HEK293 (cell line): ENCODE measurements at regions not wholly inside any gene's neighbourhood (a gene's known extent, or its start where the extent isn't known, plus 50 kb on each side); places are given as distances from the start of the nearest gene placed in this dataset.

Experiments
- CTCF ChIA-PET: fragments of 350-600 bp; formaldehyde crosslinking; extraction: SDS; loops from one replicate; lab custom pipeline; 2021; ENCODE audit warnings: antibody characterized with exemption; lab: Yijun Ruan, JAX
- POLR2A ChIA-PET: fragments of 300-600 bp; formaldehyde crosslinking; extraction: SDS; loops from one replicate; lab custom pipeline; 2020; ENCODE audit warnings: antibody characterized with exemption, inconsistent platforms; lab: Yijun Ruan, JAX
- H3K27ac ChIP-seq: fragments of 200-500 bp; sonication (Bioruptor generic); 2 replicates; pipeline ENCODE4 v1.5.1; 2014; ENCODE audit warnings: low read depth, low read length, control low read depth, inconsistent platforms; ENCODE audit errors: extremely low read depth
- H3K36me3 ChIP-seq, 2 experiments: fragments of 200-500 bp in 1 of 2; sonication (Bioruptor generic) in 1 of 2; 1 replicate in 1 of 2; 2 replicates in 1 of 2; pipeline ENCODE4 v1.5.1; 2014 to 2017; ENCODE audit warnings: inconsistent platforms in 2 of 2, low read length in 2 of 2; ENCODE audit not compliant: control insufficient read depth in 2 of 2, insufficient read depth in 1 of 2
- H3K4me1 ChIP-seq: fragments of 200-500 bp; sonication (Bioruptor generic); 2 replicates; pipeline ENCODE4 v1.5.1; 2014; ENCODE audit warnings: mild to moderate bottlenecking, low read length, inconsistent platforms; ENCODE audit not compliant: control insufficient read depth, insufficient read depth
- H3K4me3 ChIP-seq: 2 replicates; pipeline ENCODE4 v1.5.1; 2011; ENCODE audit warnings: low read depth, mild to moderate bottlenecking, control low read depth, low read length, moderate library complexity
- H3K9me3 ChIP-seq: fragments of 200-500 bp; sonication (Bioruptor generic); 2 replicates; pipeline ENCODE4 v1.5.1; 2014; ENCODE audit warnings: low read depth, low read length, inconsistent platforms; ENCODE audit not compliant: control insufficient read depth, insufficient read depth
- BCL11B ChIP-seq: fragments of 450-650 bp; formaldehyde crosslinking; IDR thresholded peaks from 2 replicates; pipeline ENCODE4 v1.5.1; 2016; ENCODE audit warnings: low read depth, missing biosample characterization, missing genetic modification characterization
- EGR2 ChIP-seq: fragments of 450-650 bp; formaldehyde crosslinking; IDR thresholded peaks from 2 replicates; pipeline ENCODE4 v1.5.1; 2016; ENCODE audit warnings: low read depth, missing biosample characterization, missing genetic modification characterization
- HOXC10 ChIP-seq: sonication (generic); formaldehyde crosslinking; IDR thresholded peaks from 2 replicates; pipeline ENCODE4 v1.8.1; 2023; ENCODE audit warnings: mild to moderate bottlenecking, missing genetic modification reagents
- KLF8 ChIP-seq: fragments of 450-650 bp; formaldehyde crosslinking; IDR thresholded peaks from 2 replicates; pipeline ENCODE4 v1.5.1; 2016; ENCODE audit warnings: missing biosample characterization, missing genetic modification characterization
- SP3 ChIP-seq: fragments of 450-650 bp; formaldehyde crosslinking; IDR thresholded peaks from 2 replicates; pipeline ENCODE4 v1.5.1; 2016; ENCODE audit warnings: missing biosample characterization, missing genetic modification characterization
- ZFHX2 ChIP-seq: fragments of 450-650 bp; formaldehyde crosslinking; conservative IDR thresholded peaks from 2 replicates; pipeline ENCODE4 v1.5.1; 2016; ENCODE audit warnings: missing biosample characterization, missing genetic modification characterization
- ZFP37 ChIP-seq: fragments of 450-650 bp; formaldehyde crosslinking; IDR thresholded peaks from 2 replicates; pipeline ENCODE4 v1.5.1; 2016; ENCODE audit warnings: missing biosample characterization, missing genetic modification characterization
- ZNF10 ChIP-seq: fragments of 450-650 bp; formaldehyde crosslinking; IDR thresholded peaks from 2 replicates; pipeline ENCODE4 v1.5.1; 2017; ENCODE audit warnings: missing biosample characterization, missing genetic modification characterization
- ZNF214 ChIP-seq: fragments of 450-650 bp; formaldehyde crosslinking; IDR thresholded peaks from 2 replicates; pipeline ENCODE4 v1.5.1; 2017; ENCODE audit warnings: missing biosample characterization, mild to moderate bottlenecking, missing genetic modification characterization, borderline replicate concordance
- ZNF221 ChIP-seq: fragments of 450-650 bp; formaldehyde crosslinking; IDR thresholded peaks from 2 replicates; pipeline ENCODE4 v1.5.1; 2017; ENCODE audit warnings: missing biosample characterization, missing genetic modification characterization, borderline replicate concordance
- ZNF23 ChIP-seq: fragments of 450-650 bp; formaldehyde crosslinking; IDR thresholded peaks from 2 replicates; pipeline ENCODE4 v1.5.1; 2016; ENCODE audit warnings: missing biosample characterization, missing genetic modification characterization, borderline replicate concordance
- ZNF248 ChIP-seq: fragments of 450-650 bp; formaldehyde crosslinking; IDR thresholded peaks from 2 replicates; pipeline ENCODE4 v1.5.1; 2017; ENCODE audit warnings: missing biosample characterization, missing genetic modification characterization
- ZNF302 ChIP-seq: fragments of 450-650 bp; formaldehyde crosslinking; IDR thresholded peaks from 2 replicates; pipeline ENCODE4 v1.5.1; 2016; ENCODE audit warnings: missing biosample characterization, missing genetic modification characterization, low read depth
- ZNF335 ChIP-seq: fragments of 450-650 bp; formaldehyde crosslinking; conservative IDR thresholded peaks from 2 replicates; pipeline ENCODE4 v1.5.1; 2016; ENCODE audit warnings: missing biosample characterization, missing genetic modification characterization
- ZNF37A ChIP-seq: fragments of 450-650 bp; IDR thresholded peaks from 2 replicates; pipeline ENCODE4 v1.5.1; 2018; ENCODE audit warnings: missing biosample characterization, missing genetic modification characterization
- ZNF416 ChIP-seq: fragments of 450-650 bp; formaldehyde crosslinking; IDR thresholded peaks from 2 replicates; pipeline ENCODE4 v1.5.1; 2016; ENCODE audit warnings: missing biosample characterization, missing genetic modification characterization
- ZNF664 ChIP-seq: fragments of 450-650 bp; formaldehyde crosslinking; IDR thresholded peaks from 2 replicates; pipeline ENCODE4 v1.5.1; 2016; ENCODE audit warnings: missing biosample characterization, missing genetic modification characterization
- ZNF677 ChIP-seq: fragments of 450-650 bp; IDR thresholded peaks from 2 replicates; pipeline ENCODE4 v1.5.0; 2018; ENCODE audit warnings: missing biosample characterization, mild to moderate bottlenecking, missing genetic modification characterization, moderate library complexity
- ZNF785 ChIP-seq: fragments of 450-650 bp; formaldehyde crosslinking; IDR thresholded peaks from 2 replicates; pipeline ENCODE4 v1.5.1; 2016; ENCODE audit warnings: missing biosample characterization, missing genetic modification characterization
- ZSCAN30 ChIP-seq: fragments of 450-650 bp; IDR thresholded peaks from 2 replicates; pipeline ENCODE4 v1.5.1; 2018; ENCODE audit warnings: missing biosample characterization, mild to moderate bottlenecking, missing genetic modification characterization, moderate library complexity
- TF ChIP-seq, protein P1 (sequence below): IDR thresholded peaks from 2 replicates; pipeline ENCODE4 v1.6.1; 2011; ENCODE audit warnings: mild to moderate bottlenecking, low read depth, low read length, borderline replicate concordance
- TF ChIP-seq, protein P2 (sequence below): fragments of 450-650 bp; formaldehyde crosslinking; IDR thresholded peaks from 2 replicates; pipeline ENCODE4 v1.5.1; 2016; ENCODE audit warnings: missing biosample characterization, missing genetic modification characterization, low read depth
- TF ChIP-seq, protein P3 (sequence below): fragments of 450-650 bp; formaldehyde crosslinking; IDR thresholded peaks from 2 replicates; pipeline ENCODE4 v1.5.0; 2017; ENCODE audit warnings: missing biosample characterization, missing genetic modification characterization, borderline replicate concordance

DNA sequence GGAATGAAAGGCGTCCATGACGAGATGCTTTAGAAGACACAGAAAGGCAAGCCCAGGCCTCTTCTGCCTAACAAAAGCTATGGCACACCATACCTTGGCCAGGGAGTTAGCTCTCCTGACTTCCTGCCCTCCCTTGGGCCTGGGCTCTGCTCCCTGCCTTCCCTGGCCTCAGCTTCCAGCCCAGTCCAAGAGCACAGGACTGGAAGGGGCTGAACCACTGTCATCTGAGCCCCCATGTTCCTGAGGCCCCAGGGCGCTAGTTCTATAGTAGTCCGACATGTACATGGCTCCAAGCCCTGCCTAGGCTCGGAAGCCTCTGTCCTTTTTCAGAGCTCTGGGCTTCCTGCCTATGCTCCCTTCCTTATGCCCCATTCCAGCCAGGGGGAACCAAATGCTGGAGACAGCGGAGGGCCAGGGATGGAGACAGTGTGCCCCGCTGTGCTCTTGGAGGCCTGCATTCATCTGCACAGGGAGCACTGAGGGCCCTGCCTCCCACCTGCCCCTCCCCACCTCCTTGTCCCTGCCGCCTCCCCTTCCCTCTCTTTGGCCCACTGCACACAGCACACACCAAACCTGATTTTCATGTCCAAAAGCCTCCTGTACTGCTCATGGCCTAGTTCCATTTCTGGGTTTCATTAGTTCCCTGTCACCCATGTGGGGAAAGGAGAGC is 240.1 kb downstream of the RHOU start:
- ChIA-PET CTCF (interaction anchor here (0.6 kb wide), 1 partner anchor 193 kb away, joined by 3 read pairs; no protein-coding TSS in a partner anchor), POLR2A (interaction anchor here (0.7 kb wide), 1 partner anchor 11 kb away, joined by 3 read pairs; no protein-coding TSS in a partner anchor)
- Histone ChIP-seq H3K4me1 (no peaks in the 10 kb centered on the region), H3K9me3 (no peaks in the 10 kb centered on the region), H3K27ac (no peak overlapping the region), H3K36me3 (no peaks in the 10 kb centered on the region), H3K4me3 (no peak overlapping the region)
- TF ChIP-seq ZNF664 (tag by site-specific recombination) = no peak

DNA sequence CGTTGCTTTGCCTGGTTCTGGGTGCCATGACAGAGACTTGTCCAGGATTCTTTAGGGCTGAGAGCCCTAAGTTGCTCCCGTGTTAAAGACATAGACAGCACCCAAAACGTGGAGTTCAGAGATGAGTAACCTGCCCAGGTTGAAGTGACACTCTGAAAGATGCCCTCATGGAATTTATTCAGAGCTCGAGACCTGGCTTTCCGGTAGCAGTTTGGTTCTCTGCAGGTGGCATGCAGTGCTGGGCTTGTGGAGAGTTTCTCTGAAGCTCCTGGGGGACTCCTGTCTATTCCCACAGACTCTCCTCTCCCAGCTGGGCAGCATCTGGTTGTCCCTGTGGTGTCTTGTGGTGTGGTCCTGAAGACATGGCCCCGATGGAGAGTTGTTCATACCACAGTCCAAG is 241.0 kb downstream of the RHOU start:
- TF ChIP-seq ZNF37A (tag by site-specific recombination) = no peak
- TF ChIP-seq, protein P1, sequence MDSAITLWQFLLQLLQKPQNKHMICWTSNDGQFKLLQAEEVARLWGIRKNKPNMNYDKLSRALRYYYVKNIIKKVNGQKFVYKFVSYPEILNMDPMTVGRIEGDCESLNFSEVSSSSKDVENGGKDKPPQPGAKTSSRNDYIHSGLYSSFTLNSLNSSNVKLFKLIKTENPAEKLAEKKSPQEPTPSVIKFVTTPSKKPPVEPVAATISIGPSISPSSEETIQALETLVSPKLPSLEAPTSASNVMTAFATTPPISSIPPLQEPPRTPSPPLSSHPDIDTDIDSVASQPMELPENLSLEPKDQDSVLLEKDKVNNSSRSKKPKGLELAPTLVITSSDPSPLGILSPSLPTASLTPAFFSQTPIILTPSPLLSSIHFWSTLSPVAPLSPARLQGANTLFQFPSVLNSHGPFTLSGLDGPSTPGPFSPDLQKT = no peak
- TF ChIP-seq, protein P2, sequence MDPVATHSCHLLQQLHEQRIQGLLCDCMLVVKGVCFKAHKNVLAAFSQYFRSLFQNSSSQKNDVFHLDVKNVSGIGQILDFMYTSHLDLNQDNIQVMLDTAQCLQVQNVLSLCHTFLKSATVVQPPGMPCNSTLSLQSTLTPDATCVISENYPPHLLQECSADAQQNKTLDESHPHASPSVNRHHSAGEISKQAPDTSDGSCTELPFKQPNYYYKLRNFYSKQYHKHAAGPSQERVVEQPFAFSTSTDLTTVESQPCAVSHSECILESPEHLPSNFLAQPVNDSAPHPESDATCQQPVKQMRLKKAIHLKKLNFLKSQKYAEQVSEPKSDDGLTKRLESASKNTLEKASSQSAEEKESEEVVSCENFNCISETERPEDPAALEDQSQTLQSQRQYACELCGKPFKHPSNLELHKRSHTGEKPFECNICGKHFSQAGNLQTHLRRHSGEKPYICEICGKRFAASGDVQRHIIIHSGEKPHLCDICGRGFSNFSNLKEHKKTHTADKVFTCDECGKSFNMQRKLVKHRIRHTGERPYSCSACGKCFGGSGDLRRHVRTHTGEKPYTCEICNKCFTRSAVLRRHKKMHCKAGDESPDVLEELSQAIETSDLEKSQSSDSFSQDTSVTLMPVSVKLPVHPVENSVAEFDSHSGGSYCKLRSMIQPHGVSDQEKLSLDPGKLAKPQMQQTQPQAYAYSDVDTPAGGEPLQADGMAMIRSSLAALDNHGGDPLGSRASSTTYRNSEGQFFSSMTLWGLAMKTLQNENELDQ = no peak
- TF ChIP-seq KLF8 (tag by site-specific recombination) = no peak
- TF ChIP-seq ZNF248 (tag by site-specific recombination) = no peak
- no peak for TF ChIP-seq SP3 (tag by site-specific recombination)
- TF ChIP-seq ZNF23 (tag by site-specific recombination) = no peak
- no peak for TF ChIP-seq BCL11B (tag by site-specific recombination)
- no peak for TF ChIP-seq ZSCAN30 (tag by site-specific recombination)
- TF ChIP-seq ZNF335 = no peak
- TF ChIP-seq ZNF785 (tag by site-specific recombination) = no peak
- Histone ChIP-seq H3K9me3 (no peaks in the 10 kb centered on the region), H3K27ac (no peak overlapping the region), H3K4me1 (no peaks in the 10 kb centered on the region), H3K4me3 (no peak overlapping the region), H3K36me3 (no peaks in the 10 kb centered on the region)
- ChIA-PET POLR2A (interaction anchor here (0.6 kb wide), 1 partner anchor 19 kb away, joined by 3 read pairs; no protein-coding TSS in a partner anchor), CTCF (no interaction called here)

DNA sequence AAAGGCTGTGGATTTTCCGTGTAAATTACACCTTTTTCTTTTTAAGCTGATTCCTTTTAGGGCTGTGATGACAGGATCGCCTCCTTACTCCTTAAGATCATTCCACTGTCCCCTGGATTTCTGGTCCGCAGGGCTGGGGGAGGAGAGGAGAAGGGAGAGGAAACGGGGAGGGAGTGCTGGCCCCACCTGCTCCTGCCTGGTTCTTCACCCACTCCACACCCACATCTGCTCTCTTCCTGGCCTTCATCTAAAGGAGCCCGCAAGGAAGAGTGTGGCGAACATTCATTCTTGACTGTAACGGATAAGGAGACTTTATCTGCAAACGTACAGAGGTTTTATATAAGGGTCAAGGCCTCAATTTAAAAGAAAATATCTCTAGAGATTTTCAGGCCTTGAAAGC is 242.0 kb downstream of the RHOU start:
- CTCF ChIA-PET = interaction anchor here (0.6 to 0.7 kb wide), 2 partner anchors 120 to 182 kb away, joined by 3 to 4 read pairs; no protein-coding TSS in a partner anchor
- POLR2A ChIA-PET = no interaction called here

More for the DNA sequence above, 242.0 kb downstream of the RHOU start:
- Histone ChIP-seq H3K4me3 (no peak overlapping the region), H3K4me1 (no peaks in the 10 kb centered on the region), H3K9me3 (no peaks in the 10 kb centered on the region), H3K36me3 (no peaks in the 10 kb centered on the region), H3K27ac (no peak overlapping the region)
- TF ChIP-seq ZNF214 (tag by site-specific recombination) = no peak
- no peak for TF ChIP-seq ZNF677 (tag by site-specific recombination)
- no peak for TF ChIP-seq ZNF416 (tag by site-specific recombination)
- no peak for TF ChIP-seq HOXC10 (CRISPR knock-in tag)
- TF ChIP-seq ZNF302 = no peak
- TF ChIP-seq ZFP37 (tag by site-specific recombination) = no peak
- peak; percentile 78 for TF ChIP-seq EGR2 (tag by site-specific recombination)
- TF ChIP-seq ZNF221 = no peak
- TF ChIP-seq, protein P3, sequence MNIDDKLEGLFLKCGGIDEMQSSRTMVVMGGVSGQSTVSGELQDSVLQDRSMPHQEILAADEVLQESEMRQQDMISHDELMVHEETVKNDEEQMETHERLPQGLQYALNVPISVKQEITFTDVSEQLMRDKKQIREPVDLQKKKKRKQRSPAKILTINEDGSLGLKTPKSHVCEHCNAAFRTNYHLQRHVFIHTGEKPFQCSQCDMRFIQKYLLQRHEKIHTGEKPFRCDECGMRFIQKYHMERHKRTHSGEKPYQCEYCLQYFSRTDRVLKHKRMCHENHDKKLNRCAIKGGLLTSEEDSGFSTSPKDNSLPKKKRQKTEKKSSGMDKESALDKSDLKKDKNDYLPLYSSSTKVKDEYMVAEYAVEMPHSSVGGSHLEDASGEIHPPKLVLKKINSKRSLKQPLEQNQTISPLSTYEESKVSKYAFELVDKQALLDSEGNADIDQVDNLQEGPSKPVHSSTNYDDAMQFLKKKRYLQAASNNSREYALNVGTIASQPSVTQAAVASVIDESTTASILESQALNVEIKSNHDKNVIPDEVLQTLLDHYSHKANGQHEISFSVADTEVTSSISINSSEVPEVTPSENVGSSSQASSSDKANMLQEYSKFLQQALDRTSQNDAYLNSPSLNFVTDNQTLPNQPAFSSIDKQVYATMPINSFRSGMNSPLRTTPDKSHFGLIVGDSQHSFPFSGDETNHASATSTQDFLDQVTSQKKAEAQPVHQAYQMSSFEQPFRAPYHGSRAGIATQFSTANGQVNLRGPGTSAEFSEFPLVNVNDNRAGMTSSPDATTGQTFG (tag by site-specific recombination) = no peak
- peak; percentile 65 for TF ChIP-seq ZFHX2 (tag by site-specific recombination)
- no peak for TF ChIP-seq ZNF10 (tag by site-specific recombination)
